C4-2B (cell line): ENCODE measurements at regions not wholly inside any gene's neighbourhood (a gene's known extent, or its start where the extent isn't known, plus 50 kb on each side); places are given as distances from the start of the nearest gene placed in this dataset.

Experiments used
- H3K27ac ChIP-seq: fragments of 450-650 bp; 2 replicates; pipeline ENCODE4 v1.5.1; 2017
- ZFX ChIP-seq: fragments of 450-650 bp; IDR thresholded peaks from 2 replicates; pipeline ENCODE4 v1.6.1; 2017
- TF ChIP-seq, protein P1 (sequence below): fragments of 450-650 bp; conservative IDR thresholded peaks from 2 replicates; pipeline ENCODE4 v1.5.1; 2017; ENCODE audit warnings: mild to moderate bottlenecking

GRCh38 chr7:1361016-1361755 is 98.1 kb downstream of the MICALL2 start:
- H3K27ac ChIP-seq, result no peak overlapping the region
- no peak for TF ChIP-seq ZFX
- TF ChIP-seq, protein P1, sequence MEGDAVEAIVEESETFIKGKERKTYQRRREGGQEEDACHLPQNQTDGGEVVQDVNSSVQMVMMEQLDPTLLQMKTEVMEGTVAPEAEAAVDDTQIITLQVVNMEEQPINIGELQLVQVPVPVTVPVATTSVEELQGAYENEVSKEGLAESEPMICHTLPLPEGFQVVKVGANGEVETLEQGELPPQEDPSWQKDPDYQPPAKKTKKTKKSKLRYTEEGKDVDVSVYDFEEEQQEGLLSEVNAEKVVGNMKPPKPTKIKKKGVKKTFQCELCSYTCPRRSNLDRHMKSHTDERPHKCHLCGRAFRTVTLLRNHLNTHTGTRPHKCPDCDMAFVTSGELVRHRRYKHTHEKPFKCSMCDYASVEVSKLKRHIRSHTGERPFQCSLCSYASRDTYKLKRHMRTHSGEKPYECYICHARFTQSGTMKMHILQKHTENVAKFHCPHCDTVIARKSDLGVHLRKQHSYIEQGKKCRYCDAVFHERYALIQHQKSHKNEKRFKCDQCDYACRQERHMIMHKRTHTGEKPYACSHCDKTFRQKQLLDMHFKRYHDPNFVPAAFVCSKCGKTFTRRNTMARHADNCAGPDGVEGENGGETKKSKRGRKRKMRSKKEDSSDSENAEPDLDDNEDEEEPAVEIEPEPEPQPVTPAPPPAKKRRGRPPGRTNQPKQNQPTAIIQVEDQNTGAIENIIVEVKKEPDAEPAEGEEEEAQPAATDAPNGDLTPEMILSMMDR, result no peak

- no peak overlapping the region for H3K27ac ChIP-seq
- TF ChIP-seq ZFX, result no peak
- TF ChIP-seq, protein P1, result no peak
Observed at GRCh38 chr7:1361756-1362125, 97.5 kb downstream of the MICALL2 start.

DNA sequence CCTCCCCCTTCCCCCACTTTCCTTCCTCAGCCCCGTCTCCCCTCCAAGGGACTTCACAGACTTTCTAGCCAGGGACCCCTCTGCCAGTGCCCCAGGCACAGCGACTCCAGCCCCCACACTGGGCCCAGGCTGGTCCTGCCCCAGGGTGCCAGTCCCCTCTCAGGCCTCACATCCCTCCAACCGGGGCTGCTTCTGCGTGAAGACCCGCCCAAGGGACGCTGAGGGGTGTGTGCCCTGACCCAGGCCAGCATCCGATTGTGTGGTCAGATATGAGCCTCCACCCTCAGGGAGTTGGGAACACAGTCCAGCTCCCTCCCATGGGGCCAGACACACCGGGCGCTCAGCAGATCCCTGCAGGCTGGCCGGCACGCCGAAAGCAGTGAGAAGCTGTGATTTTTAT is 97.0 kb downstream of the MICALL2 start:
- TF ChIP-seq, protein P1, result no peak
- TF ChIP-seq ZFX, result no peak
- no peak overlapping the region for H3K27ac ChIP-seq

DNA sequence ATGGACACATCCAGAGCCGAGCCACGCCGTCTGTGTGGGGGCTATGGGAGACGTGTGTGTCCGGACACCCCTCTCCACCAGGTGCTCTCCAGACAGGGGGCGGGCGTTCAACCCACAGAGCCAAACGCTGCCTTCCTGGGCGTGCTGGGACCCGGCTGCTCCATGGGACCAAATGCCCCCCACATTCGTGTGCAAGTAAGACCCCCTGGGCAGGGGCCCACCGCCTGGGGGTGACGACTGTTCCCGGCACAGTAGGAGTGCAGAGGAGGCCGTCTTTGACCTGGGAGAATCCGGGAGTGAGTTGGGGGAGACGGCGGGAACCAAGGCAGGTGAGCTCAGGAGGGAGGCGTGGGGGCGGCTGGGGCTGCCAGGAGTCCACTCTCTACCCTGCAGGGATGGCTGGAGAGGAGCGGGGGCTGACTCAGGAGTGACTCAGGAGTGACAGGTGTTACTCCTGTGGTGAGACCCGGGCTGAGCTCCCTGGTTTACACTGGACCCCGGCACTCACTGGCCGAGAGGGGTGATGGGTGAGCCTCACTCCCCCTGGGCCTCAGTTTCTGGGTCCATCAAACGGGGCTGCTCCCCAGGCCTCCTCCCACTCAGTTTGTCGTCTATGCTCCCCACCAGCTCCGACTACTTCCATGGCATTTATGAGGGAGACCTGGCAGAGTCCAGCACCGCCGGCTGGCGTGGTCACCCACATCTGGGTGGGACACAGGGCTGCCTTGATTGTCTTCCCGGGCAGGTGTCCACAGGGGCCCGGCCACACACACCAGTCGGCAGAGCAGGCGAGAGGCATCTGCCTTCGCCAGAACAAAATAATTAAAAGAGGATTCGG is 95.0 kb downstream of the MICALL2 start:
- TF ChIP-seq, protein P1, result no peak
- no peak for TF ChIP-seq ZFX
- no peak overlapping the region for H3K27ac ChIP-seq

DNA sequence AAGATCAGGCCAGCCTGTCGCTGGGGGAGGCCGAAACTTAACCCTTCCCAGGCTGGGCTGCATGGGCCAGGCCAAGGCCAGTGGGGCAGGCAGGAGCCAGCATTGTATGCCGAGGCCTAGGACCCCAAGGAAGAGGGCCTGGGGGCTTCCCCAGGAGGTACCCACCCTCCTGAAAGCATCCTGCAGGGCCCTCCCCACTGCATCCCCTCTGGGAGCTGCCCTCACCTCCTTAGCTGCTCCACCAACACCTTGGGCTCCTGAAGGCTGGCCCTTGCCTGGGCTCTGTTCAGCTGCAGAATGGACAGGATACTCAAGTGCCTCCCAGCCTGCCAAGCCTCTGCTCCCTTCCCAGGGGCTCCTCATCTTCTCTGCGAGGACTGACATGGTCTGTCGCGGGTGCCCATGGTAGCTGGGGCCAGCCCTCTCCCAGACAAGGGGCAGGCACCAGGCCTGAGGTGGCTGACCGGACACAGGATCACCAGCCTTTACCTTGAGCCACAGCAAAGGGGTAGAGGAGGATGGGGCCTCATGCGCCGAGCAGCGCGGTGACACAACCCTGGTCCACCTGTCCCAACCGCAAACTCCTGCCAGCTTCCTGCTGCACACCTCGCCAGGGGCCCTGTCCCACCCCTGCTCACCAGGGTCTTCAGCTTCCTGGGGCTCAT is 94.2 kb downstream of the MICALL2 start:
- TF ChIP-seq, protein P1, result no peak
- no peak for TF ChIP-seq ZFX

DNA sequence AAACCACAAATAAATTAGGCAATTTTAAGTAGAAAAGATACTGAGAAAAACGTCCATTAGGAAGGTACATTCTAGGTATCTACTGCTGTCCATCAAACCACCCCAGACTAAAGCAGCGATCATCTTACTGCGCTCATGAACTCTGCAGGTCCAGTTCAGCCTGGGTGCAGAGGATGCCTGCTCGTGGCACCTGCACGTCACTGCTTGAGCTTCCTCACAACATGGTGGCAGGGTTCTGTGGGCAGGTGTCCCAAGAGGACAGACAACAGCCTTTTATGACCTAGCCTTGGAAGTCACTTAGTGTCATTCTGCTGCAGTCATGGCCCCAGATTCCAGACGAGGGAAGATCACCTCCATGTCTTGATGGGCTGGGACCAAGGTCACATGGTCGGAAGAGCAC is 93.4 kb downstream of the MICALL2 start:
- H3K27ac ChIP-seq, result no peak overlapping the region
- no peak for TF ChIP-seq ZFX
- TF ChIP-seq, protein P1, result no peak

More for the DNA sequence above, 94.2 kb downstream of the MICALL2 start:
- no peak overlapping the region for H3K27ac ChIP-seq
